Inferior parietal cortex (tissue), 1 donor: ENCODE measurements at regions not wholly inside any gene's neighbourhood (a gene's known extent, or its start where the extent isn't known, plus 50 kb on each side); places are given as distances from the start of the nearest gene placed in this dataset.
"Not testable (repeated sequence)": the region's sequence is repeated elsewhere in the genome, so short reads cannot be mapped to it uniquely, and the experiment has no call there.

Source experiments
- DNase-seq: peaks from one replicate; pipeline ENCODE4 v3.0.0-alpha.2; 2016; ENCODE audit errors: extremely low spot score

GRCh38 chrX:63581906-63582305 is 203.1 kb downstream of the ARHGEF9 start:
- no peak for DNase-seq

- no peak for DNase-seq
Observed at GRCh38 chrX:63581398-63581797, 203.6 kb downstream of the ARHGEF9 start.

DNA sequence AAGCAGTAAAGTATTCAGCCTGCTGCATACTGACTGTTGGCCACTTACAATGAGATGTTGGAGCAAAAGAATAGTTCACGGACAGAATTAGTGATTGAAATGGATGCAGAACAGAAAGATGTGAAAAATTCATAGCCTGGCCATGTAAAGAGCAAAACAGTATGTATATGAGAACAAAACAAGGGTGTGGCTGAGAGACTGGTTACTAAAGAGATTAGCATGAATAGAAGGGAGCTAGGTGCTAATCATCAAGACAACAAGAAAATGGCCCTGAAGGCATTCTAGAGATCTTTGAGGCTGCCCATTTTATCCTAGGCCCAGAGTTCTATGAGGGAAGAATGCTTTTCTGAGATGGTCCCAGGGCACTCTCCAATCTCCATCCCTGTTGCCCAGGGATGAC is 208.5 kb downstream of the ARHGEF9 start:
- DNase-seq, result no peak

GRCh38 chrX:63575700-63576099 is 209.3 kb downstream of the ARHGEF9 start:
- DNase-seq, result not testable (repeated sequence)

DNA sequence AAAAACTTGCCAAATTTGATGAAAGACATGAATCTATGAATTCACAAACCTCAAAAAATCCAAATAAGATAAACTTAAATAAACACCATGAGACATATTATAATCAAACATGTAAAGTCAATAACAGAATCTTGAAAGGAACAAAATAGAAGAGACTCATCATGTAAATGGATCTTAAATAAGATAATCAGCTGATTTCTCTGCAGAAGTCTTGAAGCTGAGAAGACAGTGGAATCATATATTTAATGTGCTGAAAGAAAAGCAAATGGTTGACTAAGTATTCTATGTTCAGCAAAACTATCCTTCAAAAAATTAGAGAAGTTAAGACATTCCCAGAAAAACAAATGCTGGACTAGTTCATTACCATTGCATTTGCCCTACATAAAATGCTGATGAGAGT is 215.7 kb upstream of the SPIN4 start:
- no peak for DNase-seq

- DNase-seq, result peak; percentile 15
Observed at GRCh38 chrX:63561425-63561824, 210.3 kb upstream of the SPIN4 start.

DNA sequence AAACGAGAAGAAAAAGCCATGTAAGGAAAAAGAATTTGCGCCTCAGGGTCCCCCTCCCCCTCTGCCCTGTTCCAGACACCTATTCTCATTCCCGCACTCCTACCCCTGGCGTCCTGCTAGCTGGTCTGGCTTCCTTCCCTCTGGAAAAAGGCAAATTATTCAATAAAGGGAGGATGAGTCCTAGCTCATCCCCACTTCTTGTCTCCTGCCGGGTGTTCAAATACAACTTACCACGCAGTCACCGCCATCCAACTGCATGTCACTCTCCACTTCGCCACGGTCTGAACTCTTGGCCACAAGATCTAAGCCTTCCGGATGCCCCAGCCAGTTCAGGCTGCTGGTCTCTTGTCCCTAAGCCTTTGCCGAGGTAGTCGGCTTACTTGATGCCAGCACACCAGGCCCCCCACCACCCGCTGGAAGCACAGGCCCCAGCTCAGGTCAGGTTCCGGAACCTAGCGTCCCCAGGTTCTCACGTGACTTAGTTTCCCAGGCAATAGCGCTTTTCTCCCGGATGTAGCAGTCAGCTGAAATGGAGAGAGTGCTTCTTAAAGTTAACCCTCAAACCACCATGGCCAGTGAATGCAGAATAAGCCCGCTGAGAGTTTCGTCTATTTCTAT is 209.6 kb upstream of the SPIN4 start:
- DNase-seq, result peak; percentile 75

DNA sequence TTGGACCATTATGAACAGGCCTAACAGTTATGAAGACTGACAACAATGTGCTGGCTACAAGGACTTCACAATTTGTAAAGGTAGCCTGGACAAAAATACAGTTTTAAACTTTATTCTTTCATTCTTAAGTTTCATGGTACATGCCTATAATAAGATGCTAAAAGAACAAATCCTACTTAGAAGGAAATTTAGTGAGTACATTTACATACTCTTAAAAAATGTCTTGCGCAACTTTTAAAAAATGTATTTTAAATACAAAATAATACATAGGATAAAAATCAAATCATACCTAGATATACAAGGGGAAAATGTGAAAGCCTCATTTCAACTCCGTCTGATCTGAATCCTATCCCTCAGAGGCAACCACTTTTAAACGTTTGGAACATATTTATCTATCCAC is 200.7 kb upstream of the SPIN4 start:
- no peak for DNase-seq

DNA sequence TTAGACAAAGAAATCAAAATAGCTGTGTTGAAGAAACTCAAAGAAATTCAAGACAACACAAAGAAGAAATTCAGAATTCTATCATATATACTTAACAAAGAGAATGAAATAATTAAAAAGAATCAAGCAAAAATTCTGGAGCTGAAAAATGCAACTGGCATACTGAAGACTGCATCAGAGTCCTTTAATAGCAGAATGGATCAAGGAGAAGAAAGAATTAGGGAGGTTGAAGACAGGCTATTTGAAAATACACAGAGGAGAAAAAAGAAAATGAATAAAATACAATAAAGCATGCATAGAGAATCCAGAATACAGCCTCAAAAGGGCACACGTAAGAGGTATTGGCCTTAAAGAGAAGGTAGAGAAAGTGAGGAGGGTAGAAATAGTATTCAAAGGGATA is 179.5 kb upstream of the SPIN4 start:
- no peak for DNase-seq

- no peak for DNase-seq
Observed at GRCh38 chrX:63529961-63530360, 178.8 kb upstream of the SPIN4 start.

- no peak for DNase-seq
Observed at GRCh38 chrX:63526863-63527262, 175.7 kb upstream of the SPIN4 start.

DNA sequence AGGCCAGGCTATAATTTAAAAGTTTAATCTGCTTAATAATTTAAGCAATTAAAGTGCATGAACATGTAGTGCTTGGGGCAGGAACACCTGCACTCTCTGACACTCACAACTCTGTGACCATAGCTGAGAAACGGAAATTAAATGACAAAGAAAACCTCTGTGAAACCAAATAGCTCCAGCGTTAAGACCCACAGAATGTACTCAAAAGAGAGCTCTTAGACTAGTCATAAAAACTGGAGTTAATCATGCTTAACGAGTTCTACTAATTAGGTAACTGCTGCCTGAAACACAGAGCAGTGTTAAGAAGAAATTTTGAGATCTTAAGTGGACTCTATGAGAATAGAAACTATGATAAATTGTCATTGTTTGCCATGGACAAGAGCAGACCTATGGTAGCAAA is 174.4 kb upstream of the SPIN4 start:
- DNase-seq, result no peak

DNA sequence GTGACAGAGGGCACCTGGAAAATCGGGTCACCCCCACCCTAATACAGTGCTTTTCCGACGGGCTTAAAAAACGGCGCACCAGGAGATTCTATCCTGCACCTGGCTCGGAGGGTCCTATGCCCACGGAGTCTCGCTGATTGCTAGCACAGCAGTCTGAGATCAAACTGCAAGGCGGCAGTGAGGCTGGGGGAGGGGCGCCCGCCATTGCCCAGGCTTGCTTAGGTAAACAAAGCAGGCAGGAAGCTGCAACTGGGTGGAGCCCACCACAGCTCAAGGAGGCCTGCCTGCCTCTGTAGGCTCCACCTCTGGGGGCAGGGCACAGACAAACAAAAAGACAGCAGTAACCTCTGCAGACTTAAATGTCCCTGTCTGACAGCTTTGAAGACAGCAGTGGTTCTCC is 168.2 kb upstream of the SPIN4 start:
- not testable (repeated sequence) for DNase-seq

- no peak for DNase-seq
Observed at GRCh38 chrX:63514569-63515080, 163.5 kb upstream of the SPIN4 start.

- DNase-seq, result no peak
Observed at GRCh38 chrX:63513825-63514568, 162.9 kb upstream of the SPIN4 start.

- DNase-seq, result no peak
Observed at GRCh38 chrX:63511361-63511760, 160.2 kb upstream of the SPIN4 start.

DNA sequence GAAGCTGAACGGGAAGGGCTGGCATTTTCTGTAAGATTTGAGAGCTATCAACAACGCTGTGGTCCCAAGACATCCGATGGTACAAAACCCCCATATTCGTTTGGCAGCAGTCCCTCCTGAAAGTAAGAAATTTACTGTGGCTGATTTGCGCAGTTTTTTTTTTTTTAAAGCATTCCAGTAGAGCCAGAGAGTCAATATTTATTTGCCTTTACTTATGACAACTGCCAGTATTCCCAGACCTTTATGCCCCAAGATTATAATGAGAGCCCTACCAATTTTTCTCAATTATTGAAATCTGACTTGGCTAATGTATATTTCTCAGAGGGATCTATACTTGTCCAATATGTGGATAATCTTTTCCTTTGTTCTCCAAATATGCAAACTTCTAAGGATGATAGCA is 157.5 kb upstream of the SPIN4 start:
- no peak for DNase-seq

GRCh38 chrX:63506320-63506719 is 155.2 kb upstream of the SPIN4 start:
- DNase-seq, result peak; percentile 44

GRCh38 chrX:63503541-63503940 is 152.4 kb upstream of the SPIN4 start:
- DNase-seq, result no peak

DNA sequence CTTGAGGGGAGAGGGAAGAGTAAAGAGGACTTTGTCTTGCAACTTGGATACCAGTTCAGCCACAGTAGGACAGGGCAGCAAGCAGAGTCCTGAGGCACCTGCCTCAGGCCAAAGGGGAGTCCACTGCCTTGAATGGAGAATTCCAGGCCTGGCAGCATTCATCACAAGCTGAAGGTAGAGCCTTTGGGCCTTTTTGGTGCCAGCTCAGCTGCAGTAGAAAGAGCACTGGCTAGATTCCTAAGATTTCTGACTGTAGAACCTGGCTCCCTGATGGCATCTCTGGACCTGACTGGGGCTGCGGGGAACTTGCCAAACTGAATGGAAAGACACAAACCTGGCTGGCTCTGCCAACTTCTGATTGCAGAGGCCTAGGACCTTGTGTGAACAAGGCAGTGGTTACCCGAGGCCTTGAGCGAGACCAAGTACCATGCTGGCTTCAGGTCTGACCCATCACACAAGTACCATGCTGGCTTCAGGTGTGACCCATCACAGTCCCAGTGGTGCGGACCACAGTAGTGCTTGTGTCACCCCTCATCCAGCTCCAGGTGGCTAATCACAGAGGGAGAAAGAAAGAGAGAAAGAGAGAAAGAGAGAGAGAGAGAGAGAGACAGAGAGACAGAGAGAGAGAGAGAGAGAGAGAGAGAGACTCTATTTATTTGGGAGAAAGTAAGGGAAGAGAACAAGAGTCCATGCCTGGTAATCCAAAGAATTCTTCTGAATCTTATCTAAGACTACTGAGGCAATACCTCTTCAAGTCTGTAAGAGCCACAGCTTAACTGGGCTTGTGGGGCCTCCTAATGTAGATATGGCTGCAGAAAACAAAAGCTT is 137.6 kb upstream of the SPIN4 start:
- DNase-seq, result no peak

GRCh38 chrX:63475200-63475599 is 124.1 kb upstream of the SPIN4 start:
- DNase-seq, result no peak

DNA sequence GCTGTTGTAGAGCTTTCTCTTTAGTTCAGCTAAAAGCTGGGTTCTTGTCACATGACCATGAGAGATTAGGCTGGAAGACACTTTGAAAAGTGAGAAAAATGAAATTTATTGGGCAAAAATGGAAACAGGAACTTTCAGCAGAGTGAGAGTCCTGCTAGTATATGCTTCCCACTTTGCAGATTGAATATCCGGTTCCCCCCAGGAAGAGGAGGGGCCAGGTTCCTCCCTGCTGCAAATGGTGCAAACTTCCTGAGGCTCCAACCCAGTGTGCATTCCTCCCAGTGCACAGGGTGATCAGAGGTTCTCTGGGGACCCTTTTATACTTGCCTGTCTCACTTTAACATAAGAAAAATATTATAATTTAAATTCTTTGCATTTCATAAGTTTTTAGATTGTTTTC is 119.9 kb upstream of the SPIN4 start:
- no peak for DNase-seq

DNA sequence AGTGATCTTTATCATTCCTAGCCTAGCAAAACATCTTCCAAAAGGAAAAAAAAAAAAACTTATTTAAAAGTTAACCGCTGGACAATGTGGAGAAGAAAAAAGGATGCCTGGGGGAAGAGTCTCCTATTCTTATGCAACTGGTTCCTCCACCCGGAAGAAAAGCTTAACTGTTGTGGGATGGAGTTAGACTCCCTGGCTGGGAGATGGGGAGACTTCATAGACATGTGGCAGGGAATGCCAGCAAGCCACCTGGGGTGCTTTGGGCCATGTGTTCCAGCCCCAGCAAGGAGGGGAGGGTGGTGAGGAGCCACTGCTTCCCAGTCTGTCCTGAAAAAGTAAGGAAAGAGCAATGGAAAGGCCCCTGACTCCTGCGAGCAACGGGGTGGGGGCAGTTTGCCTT is 119.4 kb upstream of the SPIN4 start:
- DNase-seq, result no peak
